CD4-positive, alpha-beta T cell treated with Interleukin-6 for 4 hours (primary cell): ENCODE measurements at regions not wholly inside any gene's neighbourhood (a gene's known extent, or its start where the extent isn't known, plus 50 kb on each side); places are given as distances from the start of the nearest gene placed in this dataset.
A peak's percentile ranks its signal among the peaks of the same experiment; 100 is the strongest.
"Not testable (repeated sequence)": the region's sequence is repeated elsewhere in the genome, so short reads cannot be mapped to it uniquely, and the experiment has no call there.

Experiments
- DNase-seq: peaks from one replicate; pipeline ENCODE4 v3.0.0-alpha.2; 2020; ENCODE audit warnings: mixed read lengths

DNA sequence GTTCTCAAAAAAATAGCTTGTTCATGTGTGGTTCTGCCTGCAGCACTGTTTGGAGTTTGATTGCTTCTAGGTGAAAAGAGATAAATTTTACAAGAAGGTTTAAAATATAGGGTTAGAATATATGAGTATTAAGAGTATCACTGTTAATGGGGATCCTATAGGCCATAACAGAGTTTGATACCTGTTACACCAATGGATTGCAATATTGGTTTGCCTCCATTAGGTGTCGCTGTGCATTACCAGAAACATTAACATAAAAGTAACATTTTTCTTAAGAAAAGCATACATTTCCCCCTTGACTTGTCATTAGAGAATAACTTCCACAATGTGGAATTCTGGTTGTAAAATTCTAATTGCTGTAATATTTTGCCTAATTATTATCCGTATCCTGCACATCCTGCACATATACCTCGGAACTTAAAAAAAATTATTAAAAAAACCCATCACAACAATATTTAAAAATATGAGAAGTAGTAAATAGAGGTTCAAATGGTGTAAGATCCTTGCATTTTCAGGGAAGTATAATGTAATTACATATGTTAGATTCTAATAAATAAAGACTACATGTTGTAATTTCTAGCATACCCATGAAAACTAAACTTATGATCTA is 63.0 kb downstream of the CYP4A11 start:
- DNase-seq: peak; percentile 1

- DNase-seq: not testable (repeated sequence)
These were observed 65.2 kb downstream of the CYP4A11 start for GRCh38 chr1:46876093-46876492.
